K562 (cell line): ENCODE measurements at regions not wholly inside any gene's neighbourhood (a gene's known extent, or its start where the extent isn't known, plus 50 kb on each side); places are given as distances from the start of the nearest gene placed in this dataset.

ENCODE experiments used
- ATAC-seq: fragments of 200-7000 bp; cut with Tn5 transposase; 3 replicates; pipeline ENCODE4 v1.9.1; 2020; ENCODE audit warnings: moderate library complexity
- BruUV-seq: library from RNA; stranded (reverse); fragments of 400-500 nt; replicated peaks from 2 replicates; lab custom pipeline; 2021; lab: Mats Ljungman, UMichigan
- CTCF ChIA-PET: fragments of 300-600 bp; formaldehyde crosslinking; extraction: SDS; loops from one replicate; lab custom pipeline; 2021; ENCODE audit warnings: low intra/inter-chr PET ratio; lab: Yijun Ruan, JAX
- POLR2A ChIA-PET: fragments of 300-600, 350-650 bp; sonication (Branson Sonifier 250); formaldehyde crosslinking; extraction: SDS; loops from one replicate; lab custom pipeline; 2021; ENCODE audit warnings: antibody characterized with exemption, inconsistent platforms; lab: Yijun Ruan, JAX
- DNase-seq, 4 experiments: peaks; one replicate each; pipeline versions ENCODE4 v3.0.0 to v3.0.0-alpha.2; 2011 to 2018; ENCODE audit warnings: low spot score in 3 of 4, mixed read lengths in 3 of 4; ENCODE audit errors: extremely low read depth in 1 of 4
- FAIRE-seq: peaks from 2 replicates; lab custom pipeline; 2011; peaks lifted over from hg19 to GRCh38; lab: Jason Lieb, UNC
- H2AFZ ChIP-seq: 2 replicates; pipeline ENCODE4 v1.6.0; 2011; ENCODE audit warnings: low read depth, low read length, control low read depth, inconsistent platforms
- H3K27ac ChIP-seq: fragments of 200-600 bp; 3 replicates; pipeline ENCODE4 v1.8.0; 2011; ENCODE audit warnings: low read depth, mild to moderate bottlenecking, control low read depth, inconsistent platforms, low read length, moderate library complexity, mixed read lengths; ENCODE audit errors: extremely low read depth
- H3K27me3 ChIP-seq, 2 experiments: fragments of 300-600 bp in 1 of 2; 2 replicates in 1 of 2; 3 replicates in 1 of 2; pipeline versions ENCODE4 v1.6.0 to v1.8.0; 2011; ENCODE audit warnings: inconsistent platforms in 2 of 2, low read length in 2 of 2, mild to moderate bottlenecking in 1 of 2, mixed read lengths in 1 of 2, moderate library complexity in 1 of 2; ENCODE audit not compliant: control insufficient read depth in 2 of 2, insufficient read depth in 2 of 2
- H3K36me3 ChIP-seq: fragments of 300-600 bp; 3 replicates; pipeline ENCODE4 v1.8.0; 2011; ENCODE audit warnings: mild to moderate bottlenecking, low read length, inconsistent platforms; ENCODE audit not compliant: control insufficient read depth, insufficient read depth
- H3K4me1 ChIP-seq, 2 experiments: fragments of 200-600 bp in 1 of 2; replicated peaks in 1 of 2; 2 replicates in 1 of 2; 3 replicates in 1 of 2; pipeline versions ENCODE4 v1.5.1 to v1.8.0; 2011; ENCODE audit warnings: inconsistent platforms in 2 of 2, low read length in 2 of 2, mild to moderate bottlenecking in 1 of 2, mixed read lengths in 1 of 2, moderate library complexity in 1 of 2; ENCODE audit not compliant: control insufficient read depth in 2 of 2, insufficient read depth in 2 of 2
- H3K4me2 ChIP-seq: 2 replicates; pipeline ENCODE4 v1.6.1; 2011; ENCODE audit warnings: low read length, control low read depth, inconsistent platforms, mixed read lengths; ENCODE audit not compliant: insufficient read depth
- H3K4me3 ChIP-seq: fragments of 200-600 bp; sonication (generic), shearing (Covaris generic); 2 replicates; pipeline ENCODE4 v1.5.1; 2016; ENCODE audit warnings: control low read depth, inconsistent platforms
- H3K79me2 ChIP-seq: fragments of 200-600 bp; 3 replicates; pipeline ENCODE4 v1.8.0; 2011; ENCODE audit warnings: low read length, inconsistent platforms; ENCODE audit not compliant: control insufficient read depth, insufficient read depth
- H3K9ac ChIP-seq, 2 experiments: 2 replicates each; pipeline versions ENCODE4 v1.6.0 to v1.6.1; 2011; ENCODE audit warnings: low read depth in 2 of 2, low read length in 2 of 2, control low read depth in 1 of 2, inconsistent platforms in 1 of 2, mild to moderate bottlenecking in 1 of 2, mixed read lengths in 1 of 2; ENCODE audit not compliant: insufficient read depth in 1 of 2
- H3K9me1 ChIP-seq: one replicate; pipeline ENCODE4 v1.6.0; 2011; ENCODE audit warnings: inconsistent platforms, mild to moderate bottlenecking, low read length, moderate library complexity; ENCODE audit not compliant: control insufficient read depth, insufficient read depth
- H3K9me3 ChIP-seq: replicated peaks from 2 replicates; pipeline ENCODE4 v1.5.1; 2011; ENCODE audit warnings: low read depth, low read length, inconsistent platforms; ENCODE audit not compliant: control insufficient read depth, insufficient read depth
- H4K20me1 ChIP-seq: replicated peaks from 2 replicates; pipeline ENCODE4 v1.6.1; 2011; ENCODE audit warnings: low read length, inconsistent platforms, mixed read lengths; ENCODE audit not compliant: control insufficient read depth, insufficient read depth
- CEBPB ChIP-seq: fragments of 450-650 bp; IDR thresholded peaks from 2 replicates; pipeline ENCODE4 v1.6.1; 2016; ENCODE audit warnings: missing genetic modification characterization, missing compliant biosample characterization
- CEBPG ChIP-seq, 3 experiments: fragments of 200-800 bp in 1 of 3; sonication (Bioruptor generic) in 1 of 3; sonication (generic) in 1 of 3; formaldehyde crosslinking in 1 of 3; IDR thresholded peaks in 2 of 3; conservative IDR thresholded peaks in 1 of 3; 2 replicates each; pipeline versions ENCODE4 v1.6.1 to v1.8.0; 2016 to 2022; ENCODE audit warnings: missing compliant biosample characterization in 2 of 3, missing genetic modification characterization in 2 of 3, mild to moderate bottlenecking in 1 of 3, missing genetic modification reagents in 1 of 3
- E2F8 ChIP-seq: fragments of 450-650 bp; IDR thresholded peaks from 2 replicates; pipeline ENCODE4 v1.7.1; 2018; ENCODE audit warnings: mild to moderate bottlenecking, low read depth; ENCODE audit not compliant: partially characterized antibody
- EWSR1 ChIP-seq: fragments of 450-650 bp; IDR thresholded peaks from 2 replicates; pipeline ENCODE4 v1.6.1; 2018; ENCODE audit warnings: borderline replicate concordance, mild to moderate bottlenecking, low read depth, moderate library complexity; ENCODE audit not compliant: partially characterized antibody
- SMARCC2 ChIP-seq: fragments of 450-650 bp; IDR thresholded peaks from 2 replicates; pipeline ENCODE4 v1.6.1; 2017; ENCODE audit warnings: antibody characterized with exemption, moderate library complexity, mild to moderate bottlenecking, low read depth
- TEAD4 ChIP-seq, 2 experiments: sonication (generic) in 1 of 2; formaldehyde crosslinking in 1 of 2; IDR thresholded peaks; 2 replicates each; pipeline versions ENCODE4 v1.6.1 to v1.8.0; 2012 to 2022; ENCODE audit warnings: borderline replicate concordance in 1 of 2, inconsistent platforms in 1 of 2, low read length in 1 of 2, mild to moderate bottlenecking in 1 of 2, missing genetic modification reagents in 1 of 2
- YY1 ChIP-seq, 3 experiments: IDR thresholded peaks; 2 replicates each; pipeline ENCODE4 v1.6.1; 2011; ENCODE audit warnings: low read length in 2 of 3, mild to moderate bottlenecking in 2 of 3, moderate library complexity in 2 of 3, borderline replicate concordance in 1 of 3, control low read depth in 1 of 3, low read depth in 1 of 3; ENCODE audit not compliant: insufficient read depth in 3 of 3, insufficient replicate concordance in 2 of 3, control insufficient read depth in 1 of 3, insufficient read length in 1 of 3; ENCODE audit errors: extremely low read depth in 1 of 3
- WGBS: fragments of 100-300 bp; shearing (Covaris generic); methylation state at CpG from one replicate; pipeline ENCODE4 v1.1.6; 2016; ENCODE audit warnings: low coverage, mixed read lengths; ENCODE audit not compliant: insufficient coverage; ENCODE audit errors: missing lambda C conversion rate; 5-methylcytosine and 5-hydroxymethylcytosine counted together
- in situ Hi-C: fragments of 300-500 bp; cut with MboI; formaldehyde crosslinking; loops from 4 replicates; pipeline ENCODE4 v1.15.0; 2018; ENCODE audit warnings: inconsistent platforms, mixed read lengths
- intact Hi-C: fragments of 100-400 bp; cut with micrococcal nuclease; formaldehyde crosslinking; loops from 2 replicates; pipeline ENCODE4 v1.14.2; 2022
- TF ChIP-seq, protein P1 (sequence below): sonication (generic); formaldehyde crosslinking; IDR thresholded peaks from 2 replicates; pipeline ENCODE4 v1.8.0; 2023; ENCODE audit warnings: mild to moderate bottlenecking, missing genetic modification reagents

DNA sequence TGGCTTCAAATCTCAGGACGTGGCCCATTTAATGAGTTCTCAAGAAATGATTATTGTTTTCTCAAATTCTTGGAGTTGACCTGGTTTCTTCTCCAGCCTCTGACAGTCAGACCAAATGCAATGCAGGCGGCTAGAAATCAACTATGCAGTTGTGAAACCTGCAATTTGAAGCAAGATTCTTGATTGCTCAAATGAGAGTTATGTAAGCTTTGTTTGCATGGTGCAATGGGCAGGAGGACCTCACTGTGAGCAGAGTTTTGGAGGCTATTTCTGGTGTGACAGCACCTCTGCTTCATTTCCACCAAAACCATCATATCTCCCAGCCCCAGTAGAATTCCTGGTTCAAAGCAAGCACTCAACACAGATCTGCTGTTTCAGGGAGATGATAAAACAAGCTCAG lies 500.0 kb upstream of the KLF4 start:
- POLR2A ChIA-PET, result interaction anchor here (0.6 kb wide), 1 partner anchor 10 kb away, joined by 4 read pairs; no protein-coding TSS in a partner anchor
- no peaks in the 10 kb centered on the region for H4K20me1 ChIP-seq
- DNase-seq (no peak), FAIRE-seq (no peak), ATAC-seq (no peak)
- H3K4me2 ChIP-seq, result no peak overlapping the region
- WGBS, result 0% methylated on average over 2 of the region's 2 CpGs
- CTCF ChIA-PET, result no interaction called here
- in situ Hi-C loops (no loop called here), intact Hi-C loops (no loop called here)
- no peak overlapping the region for H3K9ac ChIP-seq
- H2AFZ ChIP-seq, result no peak overlapping the region
- peaks cover 0 to 11% of the 10 kb centered on the region in 2 experiments; a peak in 4 of 5 replicates for H3K27me3 ChIP-seq
- BruUV-seq, result no TSS peak
- no peak for TF ChIP-seq E2F8
- TF ChIP-seq CEBPB, result 0 out of 2 replicates have a peak, but pooled peaks have one; percentile 20
- no peak for TF ChIP-seq YY1 (IDR thresholded peaks at IDR 0.05; ENCODE audit: borderline replicate concordance in 1 of 3, control insufficient read depth in 1 of 3, extremely low read depth in 1 of 3, insufficient read depth in 3 of 3, insufficient read length in 1 of 3, insufficient replicate concordance in 2 of 3, low read depth in 1 of 3, low read length in 2 of 3)
- TF ChIP-seq SMARCC2, result no peak
- no peak for TF ChIP-seq EWSR1
- no peak for TF ChIP-seq TEAD4 (IDR thresholded peaks at IDR 0.05; ENCODE audit: low read length)
- TF ChIP-seq TEAD4 (CRISPR knock-in tag; IDR thresholded peaks at IDR 0.05; ENCODE audit: borderline replicate concordance), result no peak
- TF ChIP-seq, protein P1, sequence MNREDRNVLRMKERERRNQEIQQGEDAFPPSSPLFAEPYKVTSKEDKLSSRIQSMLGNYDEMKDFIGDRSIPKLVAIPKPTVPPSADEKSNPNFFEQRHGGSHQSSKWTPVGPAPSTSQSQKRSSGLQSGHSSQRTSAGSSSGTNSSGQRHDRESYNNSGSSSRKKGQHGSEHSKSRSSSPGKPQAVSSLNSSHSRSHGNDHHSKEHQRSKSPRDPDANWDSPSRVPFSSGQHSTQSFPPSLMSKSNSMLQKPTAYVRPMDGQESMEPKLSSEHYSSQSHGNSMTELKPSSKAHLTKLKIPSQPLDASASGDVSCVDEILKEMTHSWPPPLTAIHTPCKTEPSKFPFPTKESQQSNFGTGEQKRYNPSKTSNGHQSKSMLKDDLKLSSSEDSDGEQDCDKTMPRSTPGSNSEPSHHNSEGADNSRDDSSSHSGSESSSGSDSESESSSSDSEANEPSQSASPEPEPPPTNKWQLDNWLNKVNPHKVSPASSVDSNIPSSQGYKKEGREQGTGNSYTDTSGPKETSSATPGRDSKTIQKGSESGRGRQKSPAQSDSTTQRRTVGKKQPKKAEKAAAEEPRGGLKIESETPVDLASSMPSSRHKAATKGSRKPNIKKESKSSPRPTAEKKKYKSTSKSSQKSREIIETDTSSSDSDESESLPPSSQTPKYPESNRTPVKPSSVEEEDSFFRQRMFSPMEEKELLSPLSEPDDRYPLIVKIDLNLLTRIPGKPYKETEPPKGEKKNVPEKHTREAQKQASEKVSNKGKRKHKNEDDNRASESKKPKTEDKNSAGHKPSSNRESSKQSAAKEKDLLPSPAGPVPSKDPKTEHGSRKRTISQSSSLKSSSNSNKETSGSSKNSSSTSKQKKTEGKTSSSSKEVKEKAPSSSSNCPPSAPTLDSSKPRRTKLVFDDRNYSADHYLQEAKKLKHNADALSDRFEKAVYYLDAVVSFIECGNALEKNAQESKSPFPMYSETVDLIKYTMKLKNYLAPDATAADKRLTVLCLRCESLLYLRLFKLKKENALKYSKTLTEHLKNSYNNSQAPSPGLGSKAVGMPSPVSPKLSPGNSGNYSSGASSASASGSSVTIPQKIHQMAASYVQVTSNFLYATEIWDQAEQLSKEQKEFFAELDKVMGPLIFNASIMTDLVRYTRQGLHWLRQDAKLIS (CRISPR knock-in tag), result no peak
- no peak for TF ChIP-seq CEBPG (CRISPR knock-in tag; IDR thresholded peaks at IDR 0.05)
- TF ChIP-seq CEBPG (tag; conservative IDR thresholded peaks at IDR 0.05 in 1 of 2, IDR thresholded peaks at IDR 0.05 in 1 of 2), result 0 out of 4 replicates have a peak, but pooled peaks of 1 of the 2 experiments have one; percentile 31
- no peaks in the 10 kb centered on the region for H3K9me3 ChIP-seq
- no peaks in the 10 kb centered on the region for H3K79me2 ChIP-seq
- no peaks in the 10 kb centered on the region for H3K9me1 ChIP-seq
- no peaks in the 10 kb centered on the region for H3K36me3 ChIP-seq
- H3K4me1 ChIP-seq, result no peaks in the 10 kb centered on the region
- H3K27ac ChIP-seq, result no peak overlapping the region
- no peak overlapping the region for H3K4me3 ChIP-seq
